ENCODE measurements at regions not wholly inside any gene's neighbourhood (a gene's known extent, or its start where the extent isn't known, plus 50 kb on each side); places are given as distances from the start of the nearest gene placed in this dataset.
"Not testable (repeated sequence)": the region's sequence is repeated elsewhere in the genome, so short reads cannot be mapped to it uniquely, and the experiment has no call there.

GRCh38 chr20:12753742-12754141 is 255.0 kb upstream of the SPTLC3 start:
- TF ChIP-seq EZH2 (IDR thresholded peaks at IDR 0.05; ENCODE audit: borderline replicate concordance, low read length); CTCF (conservative IDR thresholded peaks at IDR 0.05 in 1 of 2, IDR thresholded peaks at IDR 0.05 in 1 of 2; ENCODE audit: extremely low read depth in 1 of 2, insufficient read depth in 1 of 2, low read depth in 1 of 2, low read length in 2 of 2): not testable (repeated sequence)
